GM18520 (cell line): ENCODE measurements at regions not wholly inside any gene's neighbourhood (a gene's known extent, or its start where the extent isn't known, plus 50 kb on each side); places are given as distances from the start of the nearest gene placed in this dataset.

Experiments
- ATAC-seq: cut with Tn5 transposase; IDR thresholded peaks from one replicate; pipeline ENCODE4 v1.9.1; 2021; ENCODE audit not compliant: unreplicated experiment

- ATAC-seq = no peak
These were observed 269.0 kb upstream of the CXXC4 start for GRCh38 chr4:104763554-104764222.

DNA sequence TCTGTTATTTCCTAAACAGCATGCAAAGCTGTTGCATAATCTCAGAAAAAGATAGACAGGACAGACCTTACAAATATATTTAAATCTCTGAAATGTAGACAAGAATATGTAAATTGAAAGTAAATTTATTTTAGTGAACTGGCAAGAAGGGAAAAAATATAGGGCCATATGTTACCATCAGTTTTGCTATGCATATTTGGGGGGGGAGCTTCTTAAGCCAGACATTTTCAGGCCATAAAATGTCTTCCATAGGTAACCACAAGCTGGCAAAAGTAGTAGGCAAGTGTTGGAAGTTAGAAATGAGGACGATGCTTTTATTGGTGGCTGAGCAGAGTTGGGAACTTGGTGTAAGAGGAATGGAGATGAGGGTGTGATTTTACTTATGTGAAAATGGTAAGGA, 272.0 kb upstream of the CXXC4 start:
- no peak for ATAC-seq

GRCh38 chr4:104772849-104773248, 278.2 kb upstream of the CXXC4 start:
- ATAC-seq = peak; percentile 72

DNA sequence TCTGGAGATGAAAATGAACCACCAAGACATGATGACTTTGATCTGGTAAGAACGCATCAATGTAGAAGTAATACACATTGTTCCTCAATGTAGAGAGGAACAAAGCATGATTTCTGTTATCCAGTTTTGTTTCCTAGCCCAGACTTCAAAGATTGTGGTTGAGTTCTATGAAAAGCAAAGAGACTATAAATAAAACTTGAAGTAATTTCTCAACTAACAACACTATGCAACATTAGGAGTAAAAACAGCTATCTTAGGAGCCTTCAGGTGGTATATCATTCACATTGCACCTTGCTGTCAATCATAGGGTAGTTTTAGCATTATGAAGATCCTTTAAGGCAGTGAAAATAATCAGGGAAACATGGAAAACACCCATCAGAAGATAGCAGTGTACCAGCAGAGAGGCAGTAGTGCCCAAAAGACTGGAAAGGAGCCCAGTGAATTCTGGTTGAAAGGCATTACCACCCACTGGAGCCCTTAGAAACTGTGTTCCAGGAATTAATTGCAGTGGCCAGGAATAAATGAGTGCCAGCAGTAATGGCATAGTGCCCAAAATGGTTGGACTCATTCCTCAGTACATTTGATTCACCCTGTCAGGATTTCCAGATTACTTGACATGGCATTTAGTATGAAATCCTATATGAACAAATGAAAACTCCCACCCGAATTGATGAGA, 300.7 kb upstream of the CXXC4 start:
- ATAC-seq = no peak

- no peak for ATAC-seq
These were observed 317.0 kb upstream of the CXXC4 start for GRCh38 chr4:104811727-104812126.

DNA sequence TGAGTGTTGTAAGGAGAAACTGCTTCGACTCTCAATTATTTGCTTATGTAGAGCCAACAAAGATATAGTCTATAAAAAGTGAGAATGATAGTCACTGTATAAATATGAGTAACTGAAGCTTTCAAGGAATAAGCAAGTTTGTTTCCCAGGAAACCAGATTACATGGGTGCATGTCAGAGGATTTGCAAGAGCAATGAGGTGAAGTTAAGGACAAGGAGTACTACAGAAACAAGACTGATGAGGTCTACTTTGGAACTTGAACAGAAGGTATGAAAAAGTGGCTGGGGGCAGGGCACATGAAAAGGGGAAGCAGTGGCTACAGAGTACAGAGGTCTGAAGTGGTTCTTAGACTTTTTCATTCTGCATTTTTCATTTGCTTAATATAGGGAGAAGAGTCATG, 321.0 kb upstream of the CXXC4 start:
- ATAC-seq = no peak

DNA sequence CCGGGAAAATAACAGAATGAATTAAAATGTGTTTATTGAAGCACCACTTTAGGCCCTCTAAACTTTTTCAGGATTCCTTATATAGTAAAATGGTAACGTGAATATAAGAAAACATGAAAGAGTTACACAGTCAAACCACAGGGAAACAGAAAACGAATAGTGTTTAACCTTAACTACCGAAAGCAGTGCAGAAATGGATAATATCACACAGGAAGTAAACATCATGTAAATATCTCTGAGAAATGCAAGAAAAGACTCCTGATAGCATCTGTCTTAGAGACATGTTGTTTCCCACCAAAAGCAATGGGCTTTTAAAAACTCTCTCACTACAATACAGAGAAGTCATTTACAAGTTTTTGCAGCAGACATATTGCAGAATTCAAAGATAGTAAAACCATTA, 323.9 kb upstream of the CXXC4 start:
- ATAC-seq = peak; percentile 85

- ATAC-seq = no peak
These were observed 320.5 kb upstream of the TET2 start for GRCh38 chr4:104826171-104826570.

DNA sequence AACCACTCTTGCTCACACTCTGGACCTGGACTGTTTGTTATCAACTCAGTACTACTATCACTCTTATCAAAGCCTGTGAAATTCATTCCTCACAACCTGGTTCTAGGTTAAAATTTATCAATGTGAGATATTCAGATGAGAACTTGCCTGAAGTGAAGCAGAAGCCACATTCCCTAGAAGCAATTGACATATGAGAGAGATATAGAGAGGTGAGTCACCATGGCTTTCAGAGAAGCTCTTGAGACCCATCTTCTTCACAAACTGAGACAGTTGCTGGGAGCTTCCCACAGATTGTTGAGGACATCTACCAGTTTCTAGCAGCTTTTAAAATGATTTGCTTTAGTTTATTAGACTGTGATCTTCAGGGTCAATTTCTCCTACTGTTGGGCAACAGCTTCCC, 316.9 kb upstream of the TET2 start:
- ATAC-seq = no peak

GRCh38 chr4:104848597-104849225, 298.0 kb upstream of the TET2 start:
- ATAC-seq = no peak

DNA sequence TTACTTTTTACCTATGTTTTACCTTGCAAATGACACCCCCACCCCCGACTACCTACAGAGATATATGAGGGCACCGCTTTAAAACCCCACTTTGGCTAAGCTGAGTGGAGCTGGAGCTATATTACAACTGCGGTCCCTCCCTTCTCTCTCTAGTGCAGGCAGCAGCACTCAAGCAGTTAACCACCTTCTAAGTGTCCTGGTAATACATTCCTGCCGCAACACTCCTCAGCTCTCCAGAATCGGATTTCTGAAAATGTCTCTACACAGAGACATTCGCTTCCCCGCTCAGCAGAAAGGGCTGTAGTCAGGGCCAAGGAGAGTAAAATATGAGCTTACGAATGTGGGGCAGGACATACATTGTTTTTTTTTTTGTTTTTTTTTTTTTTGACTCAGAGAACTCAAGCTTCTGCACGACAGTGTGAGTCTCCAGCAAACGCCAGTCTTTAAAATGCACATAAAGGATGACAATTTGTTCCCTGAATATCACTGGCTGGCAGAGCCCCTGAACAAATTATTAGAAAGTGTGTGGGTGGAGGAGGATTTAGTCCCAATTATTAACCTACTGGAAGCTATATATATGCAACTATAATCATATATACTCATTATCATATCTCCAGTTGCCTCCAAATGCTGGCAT, 287.0 kb upstream of the TET2 start:
- ATAC-seq = no peak

DNA sequence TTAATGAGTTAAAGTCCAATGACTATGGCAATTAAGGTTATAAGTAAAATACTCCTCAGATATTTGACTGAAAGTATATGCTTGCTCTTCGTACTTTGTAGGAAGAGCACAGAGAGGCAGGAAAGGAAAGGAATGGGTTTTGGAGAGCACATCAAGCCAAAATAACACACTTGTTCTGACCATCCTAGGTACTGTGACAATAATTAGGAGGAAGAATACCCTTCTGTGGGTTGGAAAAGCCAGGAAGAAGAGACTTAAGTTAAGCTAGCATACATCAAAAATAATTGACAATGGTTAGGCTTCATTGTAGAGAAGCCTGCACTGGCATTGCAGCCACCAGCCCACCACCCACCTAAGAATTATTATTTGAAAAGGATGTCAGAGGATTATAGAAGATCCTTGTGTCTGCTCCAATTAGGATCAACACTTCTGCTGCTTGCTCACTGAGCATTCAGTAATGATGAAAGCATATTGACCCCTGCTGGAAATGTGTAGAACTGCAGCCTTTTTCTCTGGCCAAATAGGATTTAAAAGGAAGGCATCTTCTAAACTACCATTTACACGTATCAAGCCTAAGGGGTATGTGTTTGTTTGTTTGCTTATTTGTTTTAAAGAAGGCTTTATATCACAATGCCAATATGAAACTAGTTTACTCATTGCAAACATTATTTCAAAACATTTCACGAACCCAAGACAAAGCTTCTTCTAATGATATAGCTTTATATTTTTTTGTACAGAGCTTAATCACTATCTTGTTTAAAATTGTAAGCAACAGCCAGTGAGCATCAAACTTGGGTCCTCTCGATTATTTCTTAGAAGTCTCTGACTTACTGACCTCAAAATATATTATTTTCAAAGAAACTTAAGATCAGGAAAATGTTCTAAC, 286.2 kb upstream of the TET2 start:
- ATAC-seq = peak; percentile 83

DNA sequence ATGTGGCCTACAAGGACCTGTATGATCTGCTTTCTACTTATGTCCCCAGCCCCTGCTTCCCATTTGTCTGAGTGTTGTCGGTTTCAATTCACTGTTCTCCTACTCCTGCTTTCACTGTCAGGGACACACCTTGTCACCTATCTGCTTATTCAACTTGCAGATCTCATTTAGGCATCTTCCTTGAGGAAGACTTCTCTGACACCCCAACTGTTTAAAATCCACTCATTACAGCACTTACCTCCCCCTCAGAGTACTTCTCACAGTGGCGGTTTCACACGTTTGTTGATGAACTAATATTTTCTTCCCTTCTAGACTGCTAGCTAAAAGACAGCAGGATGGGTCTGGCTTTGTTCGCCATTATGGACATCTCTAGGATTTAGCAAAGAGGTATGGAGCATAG, 279.9 kb upstream of the TET2 start:
- ATAC-seq = peak; percentile 38

DNA sequence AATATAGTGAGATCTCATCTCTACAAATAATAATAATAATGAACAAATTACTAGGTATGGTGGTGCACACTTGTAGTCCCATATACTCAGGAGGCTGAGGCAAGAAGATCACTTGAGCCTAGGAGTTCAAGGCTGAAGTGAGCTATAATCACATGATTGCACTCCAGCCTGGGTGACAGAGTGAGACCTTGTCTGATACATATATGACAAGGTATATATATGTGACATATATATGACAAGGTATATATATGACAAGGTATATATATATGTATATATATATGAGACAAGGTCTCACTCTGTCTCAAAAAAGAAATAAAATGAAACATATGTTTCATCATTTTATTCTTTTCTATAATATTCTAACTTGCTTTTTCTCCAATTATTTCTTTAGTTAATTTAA, 278.1 kb upstream of the TET2 start:
- ATAC-seq = peak; percentile 11

DNA sequence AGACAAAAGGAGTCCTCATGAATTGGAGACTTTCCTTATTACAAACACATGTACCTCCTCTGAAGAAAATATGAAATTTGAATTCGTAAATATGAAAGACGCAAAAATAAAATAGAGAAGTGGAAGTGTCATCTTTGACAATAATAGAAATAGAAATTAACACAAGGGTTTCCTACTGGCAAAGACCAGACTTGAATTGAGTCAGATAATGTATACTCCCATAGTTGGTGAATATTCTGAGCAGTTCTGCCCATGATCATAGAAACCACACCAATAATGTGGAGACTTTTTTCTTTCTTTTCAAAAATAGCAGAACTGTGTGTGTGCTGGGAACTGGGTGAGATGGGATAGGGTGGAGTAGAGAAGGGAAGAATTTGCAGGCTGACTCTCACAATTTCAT, 277.7 kb upstream of the TET2 start:
- peak; percentile 88 for ATAC-seq

DNA sequence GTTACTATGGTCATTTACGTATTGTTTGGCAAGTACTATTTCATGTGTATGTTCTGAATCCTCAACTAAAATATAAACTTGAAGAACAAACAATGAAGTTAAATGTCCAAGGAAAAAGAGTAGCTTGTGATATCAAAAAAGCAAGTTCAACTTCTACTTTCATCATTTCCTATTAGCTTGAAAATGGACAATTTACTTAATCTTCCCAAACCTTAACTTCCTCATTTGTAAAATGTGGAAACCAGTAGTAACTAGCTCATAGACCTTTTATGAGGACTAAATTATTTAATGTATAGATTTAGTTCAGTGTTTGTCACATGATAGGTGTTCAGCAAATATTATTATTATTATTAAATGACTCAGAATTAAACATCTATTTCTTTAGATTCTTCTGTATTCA, 276.8 kb upstream of the TET2 start:
- ATAC-seq = no peak

DNA sequence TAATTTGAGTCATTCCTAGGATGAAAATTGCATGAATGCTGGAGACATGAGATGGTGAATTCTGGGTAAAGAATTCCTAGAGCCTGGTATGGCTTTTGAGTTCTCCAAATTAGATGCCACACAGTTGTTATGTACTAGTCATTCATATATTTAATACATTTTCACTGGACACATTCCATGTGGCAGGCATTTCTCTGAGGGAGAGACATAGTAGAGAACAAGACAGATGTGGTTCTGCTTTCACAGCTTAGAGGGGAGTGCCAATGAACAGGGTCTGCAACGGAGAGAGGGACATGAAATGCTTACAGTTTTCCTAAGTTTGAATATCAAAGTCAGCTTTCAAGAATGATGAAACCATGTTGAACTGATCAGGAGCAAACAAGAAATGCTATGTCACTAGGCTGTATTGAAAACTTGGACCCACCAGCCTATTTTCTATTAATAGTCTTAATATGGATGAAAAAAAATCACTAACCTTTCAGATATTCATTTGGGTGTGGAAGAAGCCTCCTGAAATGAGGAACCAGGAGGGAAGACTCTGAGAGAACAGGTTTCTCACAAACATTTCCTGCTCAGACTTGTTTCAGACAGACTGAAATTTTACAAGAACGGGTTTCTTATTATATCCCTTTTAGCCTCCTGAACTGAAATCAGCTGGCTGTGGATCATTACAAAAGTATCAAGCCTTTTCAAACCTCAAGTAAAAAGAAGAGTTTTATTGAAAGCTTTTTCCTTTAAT, 276.0 kb upstream of the TET2 start:
- no peak for ATAC-seq

GRCh38 chr4:104878936-104879335, 267.7 kb upstream of the TET2 start:
- ATAC-seq = no peak

DNA sequence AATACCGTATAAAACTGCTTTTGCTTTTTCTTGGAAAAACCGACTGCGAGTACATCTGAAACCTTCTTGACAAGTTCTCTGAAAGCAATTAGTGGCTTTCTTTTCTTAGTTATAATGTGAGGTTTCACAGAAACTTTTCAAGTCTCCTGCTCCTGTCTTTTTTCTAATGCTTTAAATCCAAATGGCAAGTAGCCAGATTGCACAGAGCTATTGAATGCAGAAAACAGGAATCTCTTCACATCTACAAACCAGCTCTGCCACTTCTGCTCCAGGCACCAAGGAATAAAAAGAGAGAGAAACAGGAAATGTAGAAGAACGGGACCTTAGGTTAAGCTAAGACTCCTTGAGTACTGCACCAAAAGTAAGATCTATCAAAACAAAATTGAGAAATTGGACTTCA, 267.3 kb upstream of the TET2 start:
- ATAC-seq = no peak

DNA sequence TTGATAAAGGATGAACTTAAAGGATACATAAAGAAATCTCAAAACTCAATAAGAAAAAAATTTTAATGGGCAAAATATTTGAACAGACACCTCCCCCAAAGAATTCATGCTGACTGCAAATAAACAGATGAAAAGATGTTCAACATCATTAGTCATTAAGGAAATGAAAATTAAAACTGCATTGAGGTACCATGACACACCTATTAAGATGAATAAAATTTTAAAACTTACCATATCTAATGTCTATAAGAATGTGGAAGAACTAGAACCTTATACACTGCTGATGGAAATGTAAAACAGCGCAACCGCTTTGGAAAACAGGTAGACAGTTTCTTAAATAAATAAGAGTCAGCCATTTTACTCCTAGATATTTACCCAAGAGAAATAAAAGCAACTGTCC, 266.8 kb upstream of the TET2 start:
- no peak for ATAC-seq
